ENCODE measurements at regions not wholly inside any gene's neighbourhood (a gene's known extent, or its start where the extent isn't known, plus 50 kb on each side); places are given as distances from the start of the nearest gene placed in this dataset.

DNA sequence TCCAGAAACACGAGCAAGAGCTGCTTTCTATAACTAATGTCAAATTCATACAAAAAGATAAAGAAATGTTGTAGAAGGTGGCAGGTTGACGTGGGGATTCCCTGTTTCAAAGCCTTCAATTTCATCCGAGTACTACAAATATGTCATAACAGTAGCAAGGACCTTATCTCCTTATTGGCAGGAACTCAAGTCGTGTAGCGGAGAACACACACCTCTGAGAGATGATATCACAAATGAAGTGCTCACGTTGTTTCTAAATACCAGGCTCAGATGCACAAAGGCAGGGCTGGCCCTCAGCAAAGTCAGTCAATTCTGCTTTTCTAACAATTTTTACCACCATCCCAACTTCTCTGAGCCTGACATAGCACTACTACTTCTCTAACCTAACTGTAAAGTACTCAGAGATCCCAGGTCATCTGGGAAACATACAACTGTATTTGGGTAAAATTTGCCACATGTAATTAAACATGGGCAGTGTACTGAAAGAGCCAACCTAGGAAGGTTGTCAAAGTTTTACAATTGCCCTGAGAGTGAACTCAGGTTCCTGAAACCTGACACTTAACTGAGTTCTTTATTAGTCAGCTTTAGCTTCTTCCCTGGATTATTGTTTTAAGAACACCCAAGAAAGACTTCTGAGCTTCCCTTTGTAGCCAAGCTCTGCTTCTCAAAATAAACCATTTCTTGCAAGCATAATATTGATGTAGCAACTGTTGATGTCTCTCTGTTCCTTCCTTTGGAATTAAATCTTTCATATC is 813.7 kb upstream of the ACVR2A start:
- Histone ChIP-seq H3K9me3 (no peaks in the 10 kb centered on the region), H3K27ac (no peak overlapping the region), H3K4me1 (ENCODE audit: insufficient read depth) (no peaks in the 10 kb centered on the region), H3K27me3 (no peaks in the 10 kb centered on the region), H3K4me3 (no peak overlapping the region), H3K36me3 (no peaks in the 10 kb centered on the region)
- DNase-seq, result no peak
- WGBS, 3 donors, result 57 to 67% (median 66%) methylated on average over 6 of the region's 6 CpGs
- no peak for TF ChIP-seq EP300 (IDR thresholded peaks at IDR 0.05)
- TF ChIP-seq POLR2A (IDR thresholded peaks at IDR 0.05), result no peak
- TF ChIP-seq, protein P1, sequence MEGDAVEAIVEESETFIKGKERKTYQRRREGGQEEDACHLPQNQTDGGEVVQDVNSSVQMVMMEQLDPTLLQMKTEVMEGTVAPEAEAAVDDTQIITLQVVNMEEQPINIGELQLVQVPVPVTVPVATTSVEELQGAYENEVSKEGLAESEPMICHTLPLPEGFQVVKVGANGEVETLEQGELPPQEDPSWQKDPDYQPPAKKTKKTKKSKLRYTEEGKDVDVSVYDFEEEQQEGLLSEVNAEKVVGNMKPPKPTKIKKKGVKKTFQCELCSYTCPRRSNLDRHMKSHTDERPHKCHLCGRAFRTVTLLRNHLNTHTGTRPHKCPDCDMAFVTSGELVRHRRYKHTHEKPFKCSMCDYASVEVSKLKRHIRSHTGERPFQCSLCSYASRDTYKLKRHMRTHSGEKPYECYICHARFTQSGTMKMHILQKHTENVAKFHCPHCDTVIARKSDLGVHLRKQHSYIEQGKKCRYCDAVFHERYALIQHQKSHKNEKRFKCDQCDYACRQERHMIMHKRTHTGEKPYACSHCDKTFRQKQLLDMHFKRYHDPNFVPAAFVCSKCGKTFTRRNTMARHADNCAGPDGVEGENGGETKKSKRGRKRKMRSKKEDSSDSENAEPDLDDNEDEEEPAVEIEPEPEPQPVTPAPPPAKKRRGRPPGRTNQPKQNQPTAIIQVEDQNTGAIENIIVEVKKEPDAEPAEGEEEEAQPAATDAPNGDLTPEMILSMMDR (IDR thresholded peaks at IDR 0.05), result no peak
- intact Hi-C loops (cut with DNase I), result no loop called here

DNA sequence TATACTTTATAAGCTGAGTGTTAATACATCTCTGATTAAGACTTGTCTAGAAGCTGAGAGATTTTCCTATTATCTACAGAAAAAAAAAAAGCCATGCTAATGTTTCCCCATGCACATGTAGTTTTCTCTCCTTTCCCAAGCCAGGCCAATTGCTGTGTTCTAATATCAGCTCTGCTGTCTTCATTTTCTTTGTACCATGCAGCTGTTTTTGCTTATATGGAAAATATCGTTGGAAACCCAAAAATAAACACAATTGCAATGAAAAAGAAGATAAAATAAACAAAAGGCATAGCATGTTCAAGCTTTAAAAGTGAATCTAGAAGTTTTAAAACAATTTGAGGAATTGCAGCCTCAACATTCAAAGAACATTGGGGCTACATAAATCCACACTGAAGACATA is 817.4 kb upstream of the ACVR2A start:
- no peaks in the 10 kb centered on the region for H3K27me3 ChIP-seq
- WGBS, 3 donors, result 2 to 10% (median 4%) methylated on average over 1 of the region's 1 CpG
- TF ChIP-seq EP300 (IDR thresholded peaks at IDR 0.05) (no peak), POLR2A (IDR thresholded peaks at IDR 0.05) (no peak)
- TF ChIP-seq, protein P1 (IDR thresholded peaks at IDR 0.05), result no peak
- no peaks in the 10 kb centered on the region for H3K4me1 ChIP-seq (ENCODE audit: insufficient read depth)
- no peak overlapping the region for H3K27ac ChIP-seq
- H3K36me3 ChIP-seq, result no peaks in the 10 kb centered on the region
- intact Hi-C loops (cut with DNase I), result no loop called here
- no peaks in the 10 kb centered on the region for H3K9me3 ChIP-seq
- DNase-seq, result no peak
- no peak overlapping the region for H3K4me3 ChIP-seq

DNA sequence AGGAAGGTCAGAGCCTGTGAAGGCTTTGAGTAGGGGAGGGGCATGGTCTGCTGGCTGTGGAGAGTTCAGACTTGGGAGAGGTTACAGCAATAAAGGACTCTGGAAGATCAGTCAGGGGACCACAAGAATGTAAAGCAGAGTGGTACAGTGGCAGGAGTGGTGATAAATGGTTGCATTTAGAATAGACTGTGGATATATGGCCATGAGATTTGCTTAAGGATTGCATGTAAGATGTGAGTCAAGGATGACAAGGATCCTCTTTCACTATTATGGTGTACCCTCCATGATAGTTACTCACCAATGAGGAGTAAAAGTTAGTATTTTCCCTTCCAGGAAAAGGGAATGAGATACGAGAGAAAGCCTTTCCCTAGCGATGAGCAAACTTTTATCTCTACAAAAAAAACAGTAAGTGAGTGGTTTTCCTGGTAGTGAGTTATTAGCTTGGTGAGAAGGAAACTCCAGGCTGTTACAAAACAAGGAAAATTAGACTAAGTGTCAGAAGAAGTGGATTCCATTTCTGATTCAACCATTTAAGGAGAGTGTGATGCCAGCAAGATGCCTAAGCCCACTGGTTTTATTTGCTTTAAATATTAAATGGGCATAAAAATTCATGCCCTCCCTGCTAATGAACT is 818.0 kb upstream of the ACVR2A start:
- WGBS, 3 donors, result 3 to 16% (median 13%) methylated on average over 2 of the region's 2 CpGs
- Histone ChIP-seq H3K36me3 (no peaks in the 10 kb centered on the region), H3K4me3 (no peak overlapping the region), H3K4me1 (ENCODE audit: insufficient read depth) (no peaks in the 10 kb centered on the region), H3K27me3 (no peaks in the 10 kb centered on the region), H3K9me3 (no peaks in the 10 kb centered on the region), H3K27ac (no peak overlapping the region)
- DNase-seq, result no peak
- TF ChIP-seq EP300 (IDR thresholded peaks at IDR 0.05), result no peak
- intact Hi-C loops (cut with DNase I), result no loop called here

DNA sequence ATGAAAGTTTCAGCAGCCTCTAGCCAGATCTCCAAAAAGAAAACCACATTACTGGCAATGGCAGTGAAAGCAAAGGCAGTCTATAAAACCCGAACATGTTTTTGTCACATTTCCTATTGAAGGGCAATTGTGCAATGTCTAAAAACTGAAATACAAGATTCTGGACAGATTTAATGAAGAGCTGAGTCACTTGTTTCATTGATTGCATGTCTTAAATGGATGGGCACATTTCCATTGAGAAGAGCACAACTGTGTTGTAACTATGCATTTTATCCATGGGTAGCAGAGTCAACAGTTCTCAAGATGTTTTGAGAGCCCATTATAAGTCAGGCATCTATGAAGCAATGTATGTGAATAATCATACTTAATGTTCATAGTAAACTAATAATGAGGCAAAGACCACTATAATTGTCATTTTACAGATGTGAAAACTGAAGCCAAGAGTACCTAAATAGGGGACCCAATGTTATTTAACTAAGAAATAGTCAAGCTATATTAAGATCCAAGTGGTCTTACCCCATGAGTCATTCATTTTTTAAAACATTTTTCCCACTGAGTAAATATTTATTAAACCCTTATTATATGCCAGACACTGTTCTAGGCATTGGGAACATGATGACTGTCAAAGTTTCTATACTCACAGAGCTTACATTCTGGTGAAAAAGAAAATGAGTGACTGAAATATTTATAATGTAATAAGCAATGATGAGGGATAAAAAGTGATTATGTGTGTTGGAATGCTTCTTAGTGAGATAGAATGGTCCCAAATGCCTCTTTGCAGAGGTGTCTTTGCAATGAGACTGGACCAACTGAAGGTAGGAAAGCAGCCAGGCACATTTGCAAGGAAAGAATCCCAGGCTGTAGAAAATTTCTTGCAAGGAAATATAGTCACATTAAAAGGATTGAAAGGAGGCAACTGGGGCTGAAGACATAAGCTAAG is 818.9 kb upstream of the ACVR2A start:
- intact Hi-C loops (cut with DNase I), result no loop called here
- no peak for TF ChIP-seq POLR2A (IDR thresholded peaks at IDR 0.05)
- no peak for TF ChIP-seq EP300 (IDR thresholded peaks at IDR 0.05)
- TF ChIP-seq, protein P1 (IDR thresholded peaks at IDR 0.05), result no peak
- no peaks in the 10 kb centered on the region for H3K27me3 ChIP-seq
- 73 to 88% (median 77%) methylated on average over 1 of the region's 1 CpG for WGBS, 3 donors
- no peaks in the 10 kb centered on the region for H3K9me3 ChIP-seq
- no peak overlapping the region for H3K4me3 ChIP-seq
- H3K27ac ChIP-seq, result no peak overlapping the region
- H3K36me3 ChIP-seq, result no peaks in the 10 kb centered on the region
- H3K4me1 ChIP-seq (ENCODE audit: insufficient read depth), result no peaks in the 10 kb centered on the region
- DNase-seq, result no peak
